Right lung (tissue), 2 donors: ENCODE measurements at regions not wholly inside any gene's neighbourhood (a gene's known extent, or its start where the extent isn't known, plus 50 kb on each side); places are given as distances from the start of the nearest gene placed in this dataset.
"Not testable (repeated sequence)": the region's sequence is repeated elsewhere in the genome, so short reads cannot be mapped to it uniquely, and the experiment has no call there.

Experiments
- DNase-seq, 2 donors: peaks; one replicate each; pipeline ENCODE4 v3.0.0-alpha.2; 2013

DNA sequence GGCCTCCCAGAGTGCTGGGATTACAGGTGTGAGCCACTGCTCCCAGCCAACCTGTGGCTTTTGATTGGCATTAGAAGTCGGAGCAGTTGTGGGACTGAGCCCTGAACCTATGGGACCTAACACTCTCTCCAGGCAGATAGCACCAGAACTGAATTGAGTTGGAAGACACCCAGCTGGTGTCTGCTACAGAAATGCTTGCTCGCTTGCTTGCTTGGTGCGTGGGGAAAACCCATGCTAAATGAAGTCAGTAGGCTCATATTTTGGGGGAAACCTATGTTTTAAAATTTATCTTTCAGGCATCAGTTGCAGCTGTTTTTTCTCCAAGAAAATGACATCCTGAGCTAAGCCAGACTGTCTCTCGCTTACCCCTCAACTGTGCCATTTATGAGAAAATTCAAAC, 158.5 kb upstream of the RFC3 start:
- DNase-seq, result no peak

DNA sequence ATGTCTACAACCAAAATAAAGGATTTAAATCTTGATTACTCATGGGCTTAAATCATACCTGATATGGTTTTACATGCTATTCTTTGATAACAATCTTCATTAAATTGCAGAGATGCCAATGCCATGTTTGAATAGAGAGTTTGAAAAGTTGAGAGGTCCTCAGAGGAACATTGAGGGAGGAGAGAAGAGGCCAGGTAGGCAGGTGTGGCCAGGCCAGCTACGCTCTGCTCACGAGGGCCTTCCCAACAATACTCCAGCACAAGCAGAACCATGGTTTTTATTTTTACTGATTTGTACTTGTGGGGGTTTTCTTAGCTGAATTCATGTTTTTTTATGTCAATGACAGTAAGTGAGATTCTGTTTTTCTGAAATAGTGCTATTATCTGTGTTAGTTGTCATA, 158.1 kb upstream of the RFC3 start:
- no peak for DNase-seq

DNA sequence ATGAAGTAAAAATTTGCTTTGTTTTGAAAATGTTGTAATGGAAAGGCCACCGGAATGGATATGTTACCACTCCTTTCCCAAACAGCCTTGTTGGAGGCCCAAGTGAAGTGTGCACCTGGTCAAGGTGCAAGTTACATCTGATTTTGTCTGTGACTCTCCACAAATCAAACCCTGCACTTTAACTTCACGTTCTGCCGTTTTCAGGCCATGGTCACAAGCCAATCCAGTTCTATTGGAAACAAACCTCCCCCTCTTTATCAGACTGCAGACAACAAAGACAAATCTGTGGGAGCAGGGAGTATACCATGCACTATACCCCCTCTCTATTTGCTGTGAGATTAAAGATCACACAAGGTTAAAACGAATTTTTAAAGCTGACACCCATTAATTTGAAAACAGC, 155.6 kb upstream of the RFC3 start:
- DNase-seq, result no peak

DNA sequence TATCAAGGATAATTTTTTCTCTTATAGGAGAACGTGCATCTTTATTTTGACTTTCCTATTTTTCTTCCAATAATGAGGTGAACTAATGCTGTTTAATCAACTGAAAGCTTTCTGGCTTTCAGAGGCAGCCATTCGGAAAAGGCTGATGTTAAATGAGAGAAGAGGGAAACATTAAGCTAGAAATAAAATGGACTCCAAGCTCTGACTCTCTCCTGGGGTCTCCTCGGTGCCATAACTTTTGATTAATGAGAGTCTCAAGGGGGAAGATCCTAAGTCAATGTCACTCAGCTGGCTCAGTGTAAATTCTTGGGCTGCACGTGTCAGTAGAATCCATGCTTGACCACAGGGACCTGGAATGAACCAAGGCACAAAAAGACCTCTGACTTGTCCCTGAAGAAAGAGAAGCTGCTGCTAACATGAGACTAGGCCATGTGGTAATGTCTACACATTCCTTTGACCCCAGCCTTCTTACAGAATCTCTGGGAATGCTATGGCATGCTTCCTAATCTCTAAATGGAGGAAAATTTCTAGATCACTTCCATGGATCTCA, 152.2 kb upstream of the RFC3 start:
- no peak for DNase-seq

DNA sequence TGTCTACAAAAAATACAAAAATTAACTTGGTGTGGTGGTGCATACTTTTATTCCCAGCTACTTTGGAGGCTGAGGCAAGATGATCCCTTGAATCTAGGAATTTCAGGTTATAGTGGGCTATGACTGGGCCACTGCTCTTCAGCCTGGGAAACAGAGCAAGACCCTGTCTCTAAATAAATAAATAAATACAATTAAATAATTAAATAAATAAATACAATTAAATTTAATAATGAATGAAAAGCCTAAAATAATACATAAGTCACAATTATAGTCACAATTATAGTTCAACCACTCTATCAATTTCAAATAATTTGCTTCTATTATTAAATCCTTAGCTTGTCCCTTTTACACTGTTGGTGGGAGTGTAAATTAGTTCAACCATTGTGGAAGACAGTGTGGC, 146.4 kb upstream of the RFC3 start:
- DNase-seq, result no peak

DNA sequence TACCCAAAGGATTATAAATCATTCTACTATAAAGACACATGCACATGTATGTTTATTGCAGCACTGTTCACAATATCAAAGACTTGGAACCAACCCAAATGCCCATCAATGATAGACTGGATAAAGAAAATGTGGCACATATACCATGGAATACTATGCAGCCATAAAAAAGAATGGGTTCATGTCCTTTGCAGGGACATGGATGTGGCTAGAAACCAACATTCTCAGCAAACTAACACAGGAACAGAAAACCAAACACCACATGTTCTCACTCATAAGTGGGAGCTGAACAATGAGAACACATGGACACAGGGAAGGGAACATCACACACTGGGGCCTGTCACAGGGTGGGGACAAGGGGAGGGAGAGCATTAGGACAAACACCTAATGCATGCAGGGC, 145.9 kb upstream of the RFC3 start:
- DNase-seq, result not testable (repeated sequence)

DNA sequence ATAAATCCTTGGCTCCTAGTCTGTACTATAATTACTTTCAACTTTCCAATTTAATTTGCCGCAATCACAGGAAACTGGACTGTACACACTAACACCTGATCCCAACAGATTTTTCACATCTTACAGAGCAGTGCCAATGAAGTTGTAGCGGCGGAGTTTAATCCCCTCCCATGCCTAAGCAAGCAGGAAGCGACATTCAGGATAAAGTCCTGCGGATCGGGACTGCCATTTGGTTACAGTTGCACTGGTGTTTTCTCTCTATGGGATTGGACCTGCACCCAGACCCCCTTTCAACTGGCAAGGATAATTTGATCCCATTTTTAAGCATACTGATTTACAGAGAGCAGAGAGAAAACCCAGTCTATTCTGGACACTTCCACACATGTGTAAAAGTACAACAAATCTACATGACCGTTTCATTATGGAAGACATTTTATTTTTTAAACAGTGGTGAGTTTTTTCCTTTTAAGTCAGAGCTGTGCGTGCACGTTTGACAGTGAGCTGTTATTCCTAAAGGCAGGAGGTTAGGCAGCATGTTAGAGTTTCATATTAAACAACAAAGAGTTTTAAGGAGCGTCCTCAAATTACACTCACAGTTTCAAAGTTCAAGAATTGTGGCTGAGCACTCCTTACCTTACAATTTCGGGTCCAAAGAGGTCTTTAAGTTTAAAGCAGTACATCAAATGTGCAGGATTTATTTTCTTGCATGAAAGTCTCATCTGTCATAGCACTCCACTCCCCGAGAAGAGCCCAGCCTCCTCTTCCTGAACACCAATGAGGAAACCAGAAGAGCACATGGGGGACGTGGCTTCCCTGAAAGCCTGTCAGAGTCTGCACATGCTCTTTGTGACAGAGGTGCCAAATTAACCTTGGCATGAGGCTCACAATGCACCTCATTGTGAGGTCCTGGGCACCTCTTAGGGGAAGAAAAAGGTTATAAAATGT, 141.6 kb upstream of the RFC3 start:
- DNase-seq, result peak; percentile 18 to 33

DNA sequence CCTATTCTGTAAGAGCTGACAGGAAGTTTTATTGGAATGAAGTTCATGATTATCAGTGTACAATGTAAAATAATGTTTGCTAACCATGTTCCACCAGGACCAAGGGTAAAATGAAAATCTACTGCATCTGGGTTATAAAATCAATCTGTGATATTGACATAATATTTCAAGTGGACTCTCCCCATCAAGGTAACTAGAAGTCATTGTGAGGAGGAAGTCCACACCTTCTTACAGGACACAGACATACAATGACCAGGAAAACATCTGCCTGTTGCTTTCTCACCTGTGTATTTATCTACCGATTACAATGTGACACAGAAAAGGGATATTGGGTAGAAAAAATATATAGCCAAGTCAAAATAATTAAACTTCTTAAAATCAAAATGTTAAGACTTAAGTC, 140.7 kb upstream of the RFC3 start:
- no peak for DNase-seq

DNA sequence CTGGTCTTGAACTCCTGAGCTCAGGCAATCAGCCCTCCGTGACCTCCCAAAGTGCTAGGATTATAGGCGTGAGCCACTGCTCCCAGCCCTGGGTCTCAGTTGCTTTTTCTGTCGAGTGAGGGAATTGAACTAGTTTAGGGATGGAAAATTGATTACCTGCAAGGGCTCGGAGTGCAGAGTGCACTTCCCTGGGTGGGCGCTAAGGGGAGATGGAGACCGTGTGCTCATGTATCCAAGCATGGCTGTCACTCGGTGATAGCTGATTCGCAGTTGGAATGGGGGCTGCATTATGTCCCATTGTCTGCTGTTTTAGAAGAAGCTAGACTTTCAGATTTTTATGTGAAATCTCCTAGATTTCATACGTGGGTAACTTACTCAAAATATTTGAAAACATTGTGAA, 139.9 kb upstream of the RFC3 start:
- DNase-seq, result no peak

DNA sequence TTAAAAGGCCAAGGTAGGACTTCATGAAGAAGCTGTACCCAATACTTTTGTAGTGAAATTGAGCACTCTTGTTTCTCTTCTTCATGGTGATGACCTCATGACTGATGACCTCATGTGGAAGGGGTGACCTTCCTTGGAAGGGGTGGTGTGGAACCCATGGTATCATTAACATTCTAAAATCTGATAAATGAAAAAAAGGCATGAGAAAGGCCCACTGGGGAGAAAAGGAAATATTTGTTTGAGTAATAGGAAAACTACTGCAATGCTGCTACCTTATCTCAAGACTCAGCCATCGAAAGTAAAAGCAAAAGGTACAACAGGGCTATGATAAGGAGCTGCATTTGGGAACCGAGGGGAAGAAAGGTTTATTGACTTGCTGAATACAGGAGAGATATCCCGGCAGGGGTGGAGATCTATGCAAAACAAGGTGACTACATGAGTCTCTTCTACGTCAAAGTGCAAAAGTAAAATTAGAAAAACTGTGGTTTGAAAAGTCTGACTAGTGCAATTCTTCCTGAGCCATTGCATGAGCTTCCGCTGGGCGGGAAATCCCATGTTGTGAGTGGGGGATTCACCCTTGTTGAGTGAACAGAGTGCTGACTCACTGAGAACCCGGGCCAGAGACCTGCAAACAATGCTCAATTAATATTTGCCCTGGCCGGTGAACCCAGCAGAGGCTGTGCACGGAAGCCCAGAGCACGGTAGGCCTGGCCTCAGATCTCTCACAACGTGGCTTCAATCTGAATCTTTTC, 138.9 kb upstream of the RFC3 start:
- DNase-seq, result no peak

DNA sequence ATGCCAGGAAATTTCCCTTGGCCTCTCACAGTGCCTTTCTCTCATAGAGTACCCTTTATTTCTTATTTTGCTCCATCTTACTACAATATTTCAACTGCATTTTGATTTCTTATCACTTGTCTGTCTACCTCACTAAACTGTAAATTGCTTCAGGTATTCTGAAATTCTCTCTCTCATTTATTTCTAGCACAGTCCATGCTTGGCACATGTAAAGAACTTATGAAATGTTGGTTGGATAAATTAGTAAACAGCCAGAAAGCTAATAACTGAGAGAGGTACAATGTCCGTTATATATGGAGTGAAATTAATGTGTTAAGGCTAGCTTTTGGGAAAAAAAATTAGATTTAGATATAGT, 138.3 kb upstream of the RFC3 start:
- DNase-seq, result no peak

DNA sequence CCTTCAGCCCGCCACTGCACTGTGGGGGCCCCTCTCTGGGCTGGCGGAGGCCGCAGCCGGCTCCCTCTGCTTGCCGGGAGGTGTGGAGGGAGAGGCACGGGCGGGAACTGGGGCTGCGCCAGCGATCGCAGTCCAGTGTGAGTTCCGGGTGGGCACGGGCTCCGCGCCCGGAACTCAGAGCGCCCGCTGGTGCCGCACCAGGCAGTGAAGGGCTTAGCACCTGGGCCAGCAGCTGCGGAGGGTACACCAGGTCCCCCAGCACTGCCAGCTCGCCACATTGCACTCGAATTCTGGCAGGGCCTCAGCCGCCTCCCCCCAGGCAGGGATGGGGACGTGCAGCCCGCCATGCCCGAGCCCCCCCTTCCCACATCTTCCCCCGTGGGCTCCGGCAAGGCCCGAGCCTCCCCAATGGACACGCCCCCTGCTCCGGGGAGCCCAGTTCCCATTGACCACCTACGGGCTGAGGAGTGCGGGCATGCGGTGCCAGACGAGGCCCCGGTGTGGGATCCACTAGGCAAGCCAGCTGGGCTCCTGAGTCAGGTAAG, 135.9 kb upstream of the RFC3 start:
- no peak for DNase-seq

DNA sequence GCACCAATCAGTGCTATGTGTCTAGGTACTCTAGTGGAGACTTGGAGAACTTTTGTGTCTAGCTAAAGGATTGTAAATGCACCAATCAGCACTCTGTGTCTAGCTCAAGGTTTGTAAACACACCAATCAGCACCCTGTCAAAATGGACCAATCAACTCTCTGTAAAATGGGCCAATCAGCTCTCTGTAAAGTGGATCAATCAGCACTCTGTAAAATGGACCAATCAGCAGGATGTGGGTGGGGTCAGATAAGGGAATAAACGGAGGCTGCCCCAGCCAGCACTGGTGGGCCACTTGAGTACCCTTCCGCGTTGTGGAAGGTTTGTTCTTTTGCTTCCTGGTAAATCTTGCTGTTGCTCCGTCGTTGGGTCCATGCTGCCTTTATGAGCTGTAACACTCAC, 135.3 kb upstream of the RFC3 start:
- DNase-seq, result not testable (repeated sequence)

DNA sequence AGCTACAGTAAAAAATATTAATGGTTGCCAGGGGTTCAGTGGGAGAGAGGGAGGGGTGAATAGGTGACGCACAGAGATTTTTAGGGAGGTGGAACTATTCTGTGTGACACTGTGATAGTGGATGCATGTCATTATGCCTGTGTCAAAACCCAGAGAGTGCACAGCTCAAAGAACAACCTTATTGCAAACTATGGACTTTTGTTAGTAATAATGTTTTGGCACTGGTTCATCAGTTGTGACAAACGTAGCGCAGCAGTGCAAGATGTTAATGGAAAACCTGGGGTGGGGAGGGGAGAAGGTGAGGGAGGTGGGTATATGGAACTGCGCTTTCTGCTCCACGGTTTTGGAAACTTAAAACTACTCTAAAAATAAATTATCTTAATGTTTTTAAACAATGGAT, 134.6 kb upstream of the RFC3 start:
- DNase-seq, result no peak

DNA sequence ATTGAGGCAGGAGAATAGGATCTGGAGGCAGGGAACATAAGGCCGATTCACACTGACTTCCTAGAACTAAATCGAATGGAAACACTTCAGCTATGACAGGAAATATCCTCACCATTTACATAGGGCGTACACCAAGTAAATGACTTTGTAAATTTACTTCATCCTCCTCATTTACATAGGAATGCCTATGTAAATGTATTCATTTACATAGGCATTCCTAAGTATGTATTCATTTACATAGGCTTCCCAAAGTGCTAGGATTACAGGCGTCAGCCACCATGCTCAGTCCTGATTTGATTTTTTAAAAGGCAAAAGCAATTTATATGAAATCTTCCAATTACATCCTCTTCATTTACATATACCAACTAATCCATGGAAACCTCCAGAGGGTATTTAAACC, 133.1 kb upstream of the RFC3 start:
- no peak for DNase-seq

DNA sequence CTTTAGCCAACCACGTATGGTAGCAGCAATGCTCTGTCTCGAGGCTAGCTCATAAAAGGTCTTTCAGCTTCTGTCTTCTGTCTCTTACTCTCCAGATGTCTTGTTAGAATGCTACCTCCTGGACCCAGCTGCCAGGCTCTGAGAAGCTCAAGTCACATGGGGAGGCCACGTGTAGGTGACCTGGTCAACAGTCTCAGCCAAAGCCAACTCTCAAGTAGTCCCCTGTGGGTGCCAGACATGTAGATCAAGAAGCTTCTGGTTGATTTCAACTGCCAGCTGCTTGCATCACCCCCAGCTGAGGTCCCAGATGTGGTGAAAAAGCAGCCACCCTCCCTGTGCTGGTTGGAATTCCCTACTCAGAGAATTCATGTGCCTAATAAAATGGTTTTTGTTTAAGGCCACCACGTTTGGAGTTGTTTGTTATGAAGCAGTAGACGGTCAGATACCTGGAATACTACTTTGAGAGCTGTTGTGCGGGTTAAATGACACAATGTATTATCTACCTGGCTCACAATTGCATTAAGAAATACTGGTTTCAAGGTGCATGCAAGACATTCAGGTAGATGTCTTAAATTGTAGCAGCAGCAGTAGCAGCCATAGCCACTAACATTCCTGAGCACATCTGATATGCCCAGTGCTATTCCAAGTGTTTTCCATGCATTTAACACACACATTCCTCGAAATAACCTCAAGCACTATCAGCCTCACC, 131.0 kb upstream of the RFC3 start:
- no peak for DNase-seq

DNA sequence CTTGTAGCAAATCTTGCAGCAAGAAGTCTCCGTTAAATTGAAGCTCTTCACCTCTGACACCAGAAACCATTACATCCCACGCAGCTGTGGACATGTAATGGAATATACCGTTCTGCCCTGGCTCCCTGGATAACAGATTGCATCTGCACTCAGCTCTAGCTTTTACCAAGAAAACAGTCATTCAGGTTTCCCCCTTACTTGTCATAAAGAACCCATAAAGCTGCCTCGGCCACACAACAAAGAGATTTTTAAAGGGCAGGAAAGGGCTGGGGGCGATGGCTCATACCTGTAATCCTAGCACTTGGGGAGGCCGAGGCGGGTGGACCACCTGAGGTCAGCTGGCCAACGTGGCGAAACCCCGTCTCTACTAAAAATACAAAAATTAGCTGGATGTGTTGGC, 127.6 kb upstream of the RFC3 start:
- no peak for DNase-seq

DNA sequence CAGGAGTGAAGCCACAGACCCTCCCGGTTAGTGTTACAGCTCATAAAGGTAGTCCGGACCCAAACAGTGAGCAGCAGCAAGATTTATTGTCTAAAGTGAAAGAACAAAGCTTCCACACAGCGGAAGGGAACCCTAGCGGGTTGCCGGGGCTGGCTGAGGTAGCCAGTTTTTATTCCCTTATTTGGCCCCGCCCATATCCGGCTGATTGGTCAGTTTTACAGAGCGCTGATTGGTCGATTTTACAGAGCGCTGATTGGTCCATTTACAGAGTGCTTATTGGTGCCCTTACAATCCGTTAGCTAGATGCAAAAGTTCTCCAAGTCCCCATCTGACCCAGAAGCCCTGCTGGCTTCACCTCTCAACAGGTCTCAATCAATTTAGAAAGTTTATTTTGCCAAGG, 126.0 kb upstream of the RFC3 start:
- DNase-seq, result no peak

DNA sequence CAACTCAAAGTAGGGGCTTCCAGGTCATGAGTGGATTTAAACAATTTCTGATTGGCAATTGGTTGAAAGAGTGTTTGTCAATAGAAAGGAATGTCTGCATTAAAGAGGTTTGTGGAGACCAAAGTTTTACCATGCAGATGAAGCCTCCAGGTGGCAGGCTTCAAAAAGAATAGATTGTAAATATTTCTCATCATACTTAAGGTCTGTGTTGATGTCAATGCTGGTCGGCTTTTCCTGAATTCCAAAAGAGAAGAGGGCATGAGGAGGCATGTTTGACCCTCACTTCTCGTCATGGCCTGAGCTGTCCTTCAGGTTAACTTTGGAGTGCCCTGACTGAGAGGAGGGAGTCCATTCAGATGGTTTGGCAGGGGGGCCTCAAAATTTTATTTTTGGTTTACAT, 125.4 kb upstream of the RFC3 start:
- DNase-seq, result no peak

DNA sequence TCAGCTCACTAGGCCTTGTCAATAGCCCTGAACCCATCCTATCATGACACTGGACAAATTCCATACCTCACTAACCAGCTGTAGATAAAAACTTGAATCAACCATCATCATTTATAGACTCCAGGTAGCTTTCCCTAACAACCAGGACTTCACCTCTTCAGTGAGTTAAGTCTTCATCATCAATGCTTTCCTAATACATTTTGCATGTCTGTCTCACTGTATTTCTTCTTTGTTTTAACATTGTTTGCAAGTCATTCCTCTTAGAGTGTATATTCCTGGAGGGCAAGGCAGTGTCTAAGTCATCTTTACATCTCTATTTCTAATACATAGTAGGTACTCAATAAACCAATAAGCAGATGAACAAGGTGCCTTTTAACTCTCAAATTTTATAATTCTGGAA, 123.4 kb upstream of the RFC3 start:
- DNase-seq, result no peak

DNA sequence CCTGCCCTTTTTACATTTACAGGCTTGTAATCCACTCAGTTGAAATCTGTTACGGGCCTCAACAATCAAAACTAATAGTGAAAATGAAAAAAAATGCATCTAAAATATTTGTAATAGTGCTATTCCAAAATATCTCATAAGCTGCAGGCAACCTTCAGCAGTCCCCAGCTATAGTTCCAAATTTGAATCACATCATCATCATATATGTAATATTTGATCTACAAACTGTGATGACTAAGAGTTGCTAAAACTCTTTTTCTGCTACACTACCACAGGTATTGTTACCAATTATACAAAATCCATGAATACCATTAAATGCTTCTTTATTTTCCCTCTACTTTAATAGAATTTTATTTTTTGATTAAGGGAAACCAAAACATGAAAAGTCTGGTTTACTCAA, 121.4 kb upstream of the RFC3 start:
- DNase-seq, result no peak

DNA sequence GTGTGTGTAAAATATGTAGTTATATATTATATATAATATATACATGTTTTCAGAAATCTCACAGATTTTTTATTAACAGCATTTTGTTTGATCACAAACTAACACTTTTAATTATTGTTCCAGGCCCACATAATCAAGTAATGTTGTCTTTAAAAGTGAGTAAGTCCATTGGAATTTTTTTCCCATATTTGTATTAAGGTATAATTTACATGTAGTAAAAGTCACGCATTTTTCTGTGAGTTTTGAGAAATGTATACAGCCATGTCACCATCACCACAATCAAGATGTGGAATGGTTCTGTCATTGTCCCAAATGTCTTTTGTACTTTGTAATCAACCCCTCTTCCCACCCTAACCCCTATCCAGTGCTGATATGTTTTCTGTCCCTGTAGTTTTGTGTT, 120.0 kb upstream of the RFC3 start:
- DNase-seq, result no peak
